CD4-positive, alpha-beta T cell treated with Interleukin-10 for 1 hour (primary cell): ENCODE measurements at regions not wholly inside any gene's neighbourhood (a gene's known extent, or its start where the extent isn't known, plus 50 kb on each side); places are given as distances from the start of the nearest gene placed in this dataset.
"Not testable (repeated sequence)": the region's sequence is repeated elsewhere in the genome, so short reads cannot be mapped to it uniquely, and the experiment has no call there.

Experiments used
- DNase-seq: peaks from one replicate; pipeline ENCODE4 v3.0.0-alpha.2; 2020

DNA sequence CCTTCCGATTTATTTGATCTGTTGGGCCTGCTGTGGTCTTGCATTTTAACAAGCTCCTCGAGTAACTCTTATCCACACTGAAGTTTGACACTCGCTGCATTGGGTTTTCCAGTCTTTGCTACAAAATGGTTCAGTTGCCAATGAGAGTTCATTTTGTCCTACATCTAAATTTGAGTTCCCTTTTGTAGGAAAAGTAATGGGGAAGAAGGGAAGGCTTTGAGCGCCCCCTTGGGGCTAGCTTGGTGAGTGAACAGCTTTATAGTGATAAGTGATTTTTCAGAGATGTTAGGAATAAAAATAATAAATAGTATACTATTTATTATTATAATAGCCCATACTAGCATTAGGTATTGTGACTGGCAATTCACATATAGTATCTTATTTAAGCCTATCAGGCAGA lies 89.9 kb upstream of the GNAQ start:
- peak; percentile 66 for DNase-seq

DNA sequence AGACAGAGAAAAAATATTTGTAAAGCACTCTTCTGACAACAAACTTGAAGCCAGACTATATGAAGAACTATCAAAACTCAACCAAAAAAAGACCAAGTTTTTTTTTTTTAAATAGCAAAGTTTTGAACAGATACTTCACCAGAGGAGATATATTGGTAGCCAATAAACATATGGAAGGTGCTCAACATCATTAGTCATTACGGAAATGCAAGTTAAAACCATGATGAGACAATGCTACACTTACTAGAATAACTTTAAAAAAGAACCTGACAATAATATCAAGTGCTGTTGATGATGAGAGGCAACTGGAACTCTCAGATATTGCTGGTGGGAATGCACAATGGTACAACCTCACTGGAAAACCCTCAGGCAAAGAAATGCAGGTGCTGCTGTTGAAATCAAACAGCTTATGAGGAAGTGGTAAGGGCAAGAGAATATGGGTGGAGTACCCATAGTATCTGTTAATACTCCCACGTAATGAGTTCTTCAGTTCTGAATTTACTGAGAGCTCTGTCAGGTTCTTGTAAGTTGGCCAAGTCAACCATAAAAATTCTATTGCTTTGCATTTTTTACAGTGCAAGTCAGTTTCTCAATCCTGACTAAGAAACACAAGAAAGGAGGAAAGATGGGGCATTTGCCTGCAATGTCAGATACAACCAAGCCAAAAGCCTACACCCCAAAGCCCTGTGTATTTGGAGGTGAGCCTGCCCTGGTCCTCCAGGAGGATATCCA lies 87.3 kb upstream of the GNAQ start:
- DNase-seq: peak; percentile 40

DNA sequence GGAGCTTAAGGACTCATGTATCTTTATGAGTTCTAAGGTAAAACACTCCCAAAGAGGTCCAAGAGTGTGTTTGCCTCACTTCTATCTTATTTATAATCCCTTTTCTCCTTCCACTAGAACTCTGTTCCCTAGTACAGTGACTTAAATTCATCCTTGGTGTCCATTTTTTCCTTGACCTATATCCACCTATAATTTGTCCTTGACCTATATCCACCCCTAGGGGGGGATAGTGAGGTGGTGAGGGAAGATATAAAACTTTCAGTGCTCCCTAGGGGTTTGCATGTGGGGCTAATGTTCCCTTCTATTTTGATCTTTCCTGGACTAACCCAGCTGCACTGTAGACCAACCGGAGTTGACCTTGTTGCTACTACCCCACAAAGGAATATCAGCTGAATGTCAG lies 83.5 kb upstream of the GNAQ start:
- peak; percentile 45 for DNase-seq

DNA sequence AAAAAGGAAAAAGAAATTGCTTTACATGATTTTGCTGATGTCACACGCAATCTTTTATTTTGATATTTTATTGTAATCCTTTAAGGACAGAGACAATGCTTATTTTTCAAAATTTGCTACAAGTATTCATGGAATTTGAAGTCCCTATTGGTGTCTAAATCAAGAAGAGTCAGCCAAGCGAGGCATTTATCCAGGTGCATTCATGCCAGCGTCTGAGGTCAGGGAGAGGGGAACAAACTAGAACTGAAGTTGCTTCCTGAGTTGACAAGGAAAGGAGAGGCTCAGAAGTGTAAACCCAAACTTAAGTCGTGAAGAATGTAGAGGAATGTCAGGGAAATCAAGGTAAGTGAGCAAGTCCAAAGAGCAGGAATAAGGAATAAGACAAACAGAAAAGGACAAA lies 83.0 kb upstream of the GNAQ start:
- DNase-seq: no peak

DNA sequence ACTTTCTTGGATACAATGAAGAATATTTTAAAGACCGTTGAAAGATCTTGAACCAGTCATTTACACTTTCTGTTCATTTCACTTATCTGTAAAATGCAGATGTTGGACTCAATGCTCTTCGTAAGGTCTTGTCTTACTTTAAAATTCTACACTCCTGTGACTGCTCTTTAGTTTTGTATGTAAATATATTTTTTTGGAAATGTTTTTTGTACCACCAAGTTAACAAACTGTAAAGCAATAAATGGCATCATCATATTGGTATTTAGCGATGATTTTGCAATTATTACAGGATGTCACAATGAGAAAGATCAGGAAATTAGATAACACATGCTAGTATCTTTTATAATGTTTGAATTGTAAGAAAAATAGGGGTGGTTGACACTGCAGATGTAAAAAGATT lies 80.8 kb upstream of the GNAQ start:
- no peak for DNase-seq

DNA sequence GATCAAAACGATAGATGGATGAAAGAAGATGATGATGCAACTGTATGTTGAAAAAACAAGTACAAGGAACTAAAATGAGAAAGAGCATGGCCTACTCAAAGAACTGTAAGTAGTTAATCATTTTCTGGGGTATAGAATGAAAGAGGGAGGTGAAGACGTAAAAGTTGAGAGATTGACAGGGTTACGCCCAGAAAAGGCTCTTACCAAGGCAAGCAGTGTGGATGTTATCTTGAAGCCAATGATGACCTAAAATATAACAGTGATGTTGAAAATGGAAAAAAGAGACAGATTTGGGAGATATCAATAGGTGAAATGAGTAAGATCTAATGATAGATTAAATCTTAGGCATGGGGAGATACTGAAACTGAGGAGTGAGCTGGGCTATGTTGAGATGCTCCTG lies 80.4 kb upstream of the GNAQ start:
- no peak for DNase-seq

DNA sequence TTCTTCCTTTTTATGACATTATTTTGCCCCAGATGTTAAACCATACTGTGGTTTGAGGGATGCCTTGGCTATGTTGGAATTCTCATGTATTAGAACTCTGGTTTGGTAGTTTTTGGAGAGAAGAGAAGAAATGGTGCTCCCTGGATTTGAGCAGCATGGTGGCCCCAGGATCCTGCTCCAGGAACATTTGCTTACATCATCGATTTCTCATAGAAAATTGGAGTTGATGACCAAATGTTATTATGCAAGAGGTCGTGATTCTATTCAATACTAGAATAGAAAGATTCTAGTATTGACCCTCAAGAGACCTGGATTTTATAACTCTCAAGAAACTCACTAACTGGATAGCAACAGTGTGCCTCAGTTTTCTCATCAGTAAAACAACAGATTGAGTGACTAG lies 77.5 kb upstream of the GNAQ start:
- no peak for DNase-seq

DNA sequence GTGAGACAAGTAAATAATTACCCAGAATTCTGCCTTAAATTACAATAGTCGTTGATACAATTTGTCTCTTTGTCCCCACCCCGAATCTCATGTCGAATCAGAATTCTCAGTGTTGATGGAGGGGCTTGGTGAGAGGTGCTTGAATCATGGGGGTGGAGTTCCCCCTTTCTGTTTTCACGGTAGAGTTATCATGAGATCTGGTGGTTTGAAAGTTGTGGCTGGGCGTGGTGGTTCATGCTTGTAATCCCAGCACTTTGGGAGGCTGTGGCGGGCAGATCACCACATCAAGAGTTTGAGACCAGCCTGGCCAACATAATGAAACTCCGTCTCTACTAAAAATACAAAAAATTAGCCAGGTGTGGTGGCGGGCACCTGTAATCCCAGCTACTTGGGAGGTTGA lies 75.0 kb upstream of the GNAQ start:
- peak; percentile 13 for DNase-seq

DNA sequence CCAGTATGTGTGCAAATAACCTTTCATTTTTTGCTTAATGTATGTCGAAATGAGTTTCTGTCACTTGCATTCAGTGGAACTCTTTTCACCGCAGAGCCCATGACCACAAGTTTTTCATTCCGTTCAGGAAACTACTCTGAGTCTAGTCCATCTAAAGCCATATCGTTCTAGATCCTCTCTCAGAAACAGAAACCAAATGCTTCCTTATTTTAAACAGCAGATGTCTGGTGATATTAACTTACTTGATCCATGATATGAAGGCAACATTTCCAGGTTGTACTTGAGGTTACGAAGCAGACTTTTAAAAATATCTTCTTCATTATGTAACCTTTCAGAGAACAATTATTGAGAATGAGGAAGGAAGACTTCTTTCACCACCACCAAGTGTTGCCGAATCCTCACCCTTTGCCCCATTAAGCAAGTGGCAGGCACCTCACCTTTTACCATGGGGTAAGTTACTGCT lies 72.4 kb upstream of the GNAQ start:
- DNase-seq: peak; percentile 28

DNA sequence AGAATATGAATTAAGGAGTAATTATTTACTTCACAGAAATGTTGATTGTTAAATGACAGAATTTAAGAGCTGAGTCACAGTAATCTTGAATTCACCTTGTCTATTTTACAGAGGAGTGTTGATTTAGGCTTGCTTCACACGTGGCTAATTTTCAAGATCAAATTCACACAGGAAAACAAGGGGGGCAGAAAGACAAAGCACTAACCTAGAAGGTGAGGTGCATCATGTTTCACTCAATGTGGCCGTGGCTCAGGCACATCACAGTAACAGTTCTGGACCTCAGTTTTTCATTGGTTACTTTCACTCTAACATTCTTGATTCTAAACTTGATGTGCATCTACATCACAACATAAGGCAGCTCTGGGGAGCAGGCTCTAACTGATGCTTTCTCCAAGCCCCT lies 69.6 kb upstream of the GNAQ start:
- DNase-seq: no peak

DNA sequence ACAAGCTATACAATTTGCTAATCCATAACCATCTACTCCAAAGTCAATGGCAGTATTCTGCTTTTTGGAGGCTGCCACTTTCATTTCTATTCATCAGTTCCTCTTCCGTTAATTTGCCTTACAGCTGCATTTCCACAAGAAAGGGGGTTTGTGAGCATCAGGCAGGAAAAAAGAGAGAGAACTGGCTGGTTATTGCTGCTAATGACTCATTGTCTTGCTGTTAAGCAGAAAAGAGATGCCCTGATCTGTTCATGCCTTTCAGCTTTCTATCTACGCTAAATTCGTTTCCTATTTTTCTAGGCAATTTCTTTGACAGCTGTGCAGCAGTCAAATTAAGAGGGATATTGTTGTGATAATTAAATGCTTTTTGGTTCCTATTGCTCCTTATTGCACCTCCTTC lies 65.9 kb upstream of the GNAQ start:
- DNase-seq: no peak

DNA sequence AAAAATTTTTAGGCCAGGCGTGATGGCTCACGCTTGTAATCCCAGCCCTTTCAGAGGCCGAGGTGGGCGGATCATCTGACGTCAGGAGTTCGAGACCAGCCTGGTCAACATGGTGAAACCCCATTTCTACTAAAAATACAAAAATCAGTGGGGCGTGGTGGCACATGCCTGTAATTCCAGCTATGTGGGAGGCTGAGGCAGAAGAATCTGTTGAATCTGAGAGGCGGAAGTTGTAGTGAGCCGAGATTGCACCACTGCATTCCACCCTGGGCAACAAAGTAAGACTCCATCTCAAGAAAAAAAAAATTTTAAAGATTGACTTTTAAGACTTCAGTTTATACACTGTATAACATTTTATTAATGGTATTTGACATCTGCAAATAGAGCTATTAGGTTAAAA lies 60.1 kb upstream of the GNAQ start:
- DNase-seq: no peak

DNA sequence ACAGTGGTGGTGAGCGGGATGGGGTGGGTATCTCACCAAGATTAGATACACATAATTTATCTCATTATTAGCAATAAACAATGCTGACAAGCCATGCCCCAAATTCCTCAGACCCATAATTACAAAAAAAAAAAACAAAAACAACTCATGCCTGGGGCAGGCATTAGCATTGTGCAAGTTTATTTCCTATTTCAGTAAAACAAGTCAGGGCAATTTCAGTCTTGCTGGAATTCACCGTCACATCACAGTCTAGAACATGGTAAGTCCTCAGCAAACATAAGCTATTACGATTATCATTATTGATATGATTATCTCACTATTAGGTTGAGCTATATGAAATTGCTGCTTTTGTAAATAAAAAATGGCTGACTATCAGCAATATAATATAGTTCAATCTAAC lies 57.5 kb upstream of the GNAQ start:
- no peak for DNase-seq

DNA sequence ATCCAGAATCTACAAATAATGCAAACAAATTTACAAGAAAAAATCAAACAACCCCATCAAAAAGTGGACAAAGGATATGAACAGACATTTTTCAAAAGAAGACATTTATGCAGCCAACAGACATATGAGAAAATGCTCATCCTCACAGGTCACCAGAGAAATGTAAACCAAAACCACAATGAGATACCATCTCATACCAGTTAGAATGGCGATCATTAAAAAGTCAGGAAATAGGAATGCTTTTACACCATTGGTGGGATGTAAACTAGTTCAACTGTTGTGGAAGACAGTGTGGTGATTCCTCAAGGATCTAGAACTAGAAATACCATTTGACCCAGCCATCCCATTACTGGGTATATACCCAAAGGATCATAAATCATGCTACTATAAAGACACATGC lies 56.6 kb upstream of the GNAQ start:
- not testable (repeated sequence) for DNase-seq
